IPS-18c (cell line): ENCODE measurements at regions not wholly inside any gene's neighbourhood (a gene's known extent, or its start where the extent isn't known, plus 50 kb on each side); places are given as distances from the start of the nearest gene placed in this dataset.

Source experiments
- H3K4me3 ChIP-seq: 2 replicates; pipeline ENCODE4 v1.7.0; 2013; ENCODE audit warnings: low read depth, mild to moderate bottlenecking, low read length, moderate library complexity; ENCODE audit not compliant: insufficient read depth
- H3K9me3 ChIP-seq: one replicate; pipeline ENCODE4 v1.6.1; 2013; ENCODE audit warnings: mild to moderate bottlenecking, low read length, moderate library complexity; ENCODE audit not compliant: control insufficient read depth, insufficient read depth

- Histone ChIP-seq H3K9me3 (no peaks in the 10 kb centered on the region), H3K4me3 (no peak overlapping the region)
Observed at GRCh38 chr4:163866728-163867315, 372.3 kb downstream of the TMA16 start.

GRCh38 chr4:163868445-163868844, 374.0 kb downstream of the TMA16 start:
- peaks cover 2% of the 10 kb centered on the region for H3K9me3 ChIP-seq
- H3K4me3 ChIP-seq = no peak overlapping the region

DNA sequence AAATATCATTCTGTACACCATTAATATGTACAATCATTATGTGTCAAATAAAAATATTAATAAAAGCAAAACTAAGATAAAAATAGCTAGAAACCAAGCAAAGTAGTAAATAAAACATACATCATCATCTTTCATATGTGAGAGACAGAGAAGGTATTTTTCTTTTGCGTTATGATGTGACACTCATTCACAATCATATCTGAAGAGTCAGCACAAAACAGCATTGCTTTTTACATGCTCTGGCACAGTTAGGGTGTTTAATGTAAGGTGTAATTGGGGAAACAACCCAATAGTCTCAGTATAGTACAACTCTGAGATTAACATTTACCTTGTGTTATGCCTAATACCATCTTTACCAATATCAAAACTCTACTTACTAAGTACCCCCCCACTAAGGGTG, 376.6 kb downstream of the TMA16 start:
- peaks cover 2% of the 10 kb centered on the region for H3K9me3 ChIP-seq
- H3K4me3 ChIP-seq = no peak overlapping the region

GRCh38 chr4:163875327-163875726, 380.8 kb downstream of the TMA16 start:
- H3K9me3 ChIP-seq = peaks cover 2% of the 10 kb centered on the region
- no peak overlapping the region for H3K4me3 ChIP-seq

DNA sequence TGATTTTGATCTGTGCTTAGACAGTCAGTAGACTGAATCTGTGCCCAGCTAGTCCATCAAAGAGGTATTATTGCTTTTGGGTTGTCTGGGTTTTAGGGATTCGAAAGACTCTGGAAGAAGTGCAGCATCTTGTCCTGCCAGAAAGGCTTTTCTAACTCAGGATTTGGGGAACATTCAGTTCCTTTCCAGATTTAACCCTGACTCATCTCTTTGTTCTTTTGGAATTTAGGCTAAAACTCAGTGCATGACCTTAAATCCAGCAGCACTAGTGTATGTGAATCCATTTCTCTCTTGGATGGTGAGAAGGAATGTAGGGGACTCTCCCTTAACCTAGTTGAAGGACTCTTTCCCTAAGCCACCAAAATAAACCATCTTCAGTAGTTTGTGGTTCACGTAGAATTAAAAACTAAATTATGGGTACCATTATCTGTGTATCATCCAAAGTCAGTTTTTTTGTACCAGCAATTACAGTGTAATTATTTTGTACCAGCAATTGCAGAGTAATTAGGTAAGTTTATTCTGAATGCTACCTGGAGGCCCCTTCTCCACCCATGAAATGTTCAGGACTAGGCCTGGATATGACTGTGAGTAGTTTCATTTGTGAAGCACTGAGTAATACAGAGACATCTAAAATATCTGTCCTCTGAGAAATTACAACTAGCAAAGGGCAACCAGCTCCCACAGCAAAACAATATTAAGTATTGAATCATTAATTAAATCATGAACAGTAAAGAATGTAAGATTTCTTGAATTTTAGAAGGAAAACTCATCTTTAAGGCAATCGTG, 384.0 kb downstream of the TMA16 start:
- H3K9me3 ChIP-seq = no peaks in the 10 kb centered on the region

GRCh38 chr4:163892417-163892816, 397.9 kb downstream of the TMA16 start:
- Histone ChIP-seq H3K9me3 (no peaks in the 10 kb centered on the region), H3K4me3 (no peak overlapping the region)

More for the DNA sequence above, 384.0 kb downstream of the TMA16 start:
- no peak overlapping the region for H3K4me3 ChIP-seq

DNA sequence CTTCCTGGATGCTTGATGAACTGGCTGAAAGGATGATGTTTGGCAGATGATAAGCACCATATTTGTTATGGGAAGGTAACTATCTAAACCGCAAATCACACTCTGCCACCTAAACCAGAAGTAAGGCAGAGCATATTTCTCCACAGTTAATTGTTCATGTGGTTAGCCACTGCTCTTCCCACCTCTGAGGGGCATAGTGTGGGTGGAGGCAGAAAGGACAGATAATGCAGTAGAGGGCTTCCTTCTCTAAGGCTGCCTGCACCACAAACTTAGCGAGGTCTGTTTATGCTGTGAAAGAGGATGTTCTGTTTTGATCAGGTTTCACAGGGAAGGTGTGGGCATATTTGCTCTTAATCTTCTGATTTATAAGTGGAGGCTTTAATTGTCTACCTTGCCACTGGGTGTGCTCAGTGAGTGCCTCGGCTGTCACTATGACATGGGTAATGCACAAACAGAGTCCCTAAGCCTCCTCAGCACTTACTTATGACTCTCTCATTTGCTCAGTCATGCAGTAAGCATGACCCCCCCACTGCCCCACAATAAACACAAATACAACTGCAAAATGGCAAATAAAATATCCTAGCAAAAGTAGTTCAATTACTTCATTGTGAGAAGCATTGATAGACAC, 401.0 kb downstream of the TMA16 start:
- Histone ChIP-seq H3K4me3 (no peak overlapping the region), H3K9me3 (no peaks in the 10 kb centered on the region)

DNA sequence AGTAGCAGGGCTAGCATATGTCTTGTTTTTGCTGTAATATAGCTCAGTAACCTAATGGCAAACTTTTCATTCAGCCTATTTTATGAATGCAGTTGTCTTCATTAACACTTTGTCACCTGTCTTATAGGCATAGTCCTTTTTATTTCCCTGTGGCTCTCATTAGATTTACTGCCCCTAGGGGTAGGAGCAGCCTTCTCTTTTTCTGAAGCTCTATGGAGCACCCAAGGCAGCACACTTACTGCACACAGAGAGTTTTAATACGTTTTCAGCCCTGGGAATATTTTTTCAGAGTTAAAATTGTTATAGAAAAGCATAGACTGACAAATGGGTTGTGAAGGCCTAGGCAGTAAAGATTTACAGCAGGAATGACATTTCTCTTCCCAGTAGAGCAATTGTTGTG, 406.8 kb downstream of the TMA16 start:
- Histone ChIP-seq H3K4me3 (no peak overlapping the region), H3K9me3 (no peaks in the 10 kb centered on the region)

DNA sequence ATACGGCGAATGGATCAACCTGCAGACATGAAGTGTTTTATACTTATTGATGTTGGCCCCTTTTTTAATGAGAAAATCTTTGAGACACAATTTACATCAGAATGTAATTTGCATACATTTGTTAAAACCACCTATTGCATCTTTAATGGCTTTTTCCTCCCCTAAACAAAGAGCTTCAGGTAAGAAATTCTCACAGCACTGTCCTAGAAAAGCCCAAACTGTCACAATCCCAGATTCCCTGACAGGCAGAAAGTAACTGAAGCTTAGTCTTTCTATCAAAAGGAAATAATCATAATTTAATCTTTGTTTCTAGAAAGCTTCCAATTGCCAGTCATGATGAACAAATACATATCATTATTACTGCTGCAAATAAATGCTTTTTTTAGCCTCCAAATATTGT, 407.9 kb downstream of the TMA16 start:
- no peaks in the 10 kb centered on the region for H3K9me3 ChIP-seq
- H3K4me3 ChIP-seq = no peak overlapping the region

DNA sequence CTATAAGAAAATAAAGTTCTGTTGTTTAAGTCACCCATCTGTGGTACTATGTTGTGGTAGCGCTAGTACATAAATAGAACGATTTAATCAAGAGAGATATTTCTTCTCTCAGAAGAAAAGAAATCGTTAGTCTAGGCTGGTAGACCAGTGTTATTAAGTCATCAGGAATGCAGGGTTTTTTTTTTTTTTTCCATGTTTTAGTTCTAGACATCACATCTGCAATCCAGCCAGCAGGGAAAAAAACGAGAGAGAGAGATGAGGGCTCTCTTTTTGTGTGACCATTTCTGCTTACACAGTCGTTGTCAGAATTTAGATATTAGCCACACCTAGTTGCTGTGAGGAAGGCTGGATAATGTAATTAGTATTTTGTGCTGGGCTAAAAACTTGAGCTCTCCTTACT, 417.4 kb downstream of the TMA16 start:
- H3K9me3 ChIP-seq = no peaks in the 10 kb centered on the region
- H3K4me3 ChIP-seq = no peak overlapping the region

DNA sequence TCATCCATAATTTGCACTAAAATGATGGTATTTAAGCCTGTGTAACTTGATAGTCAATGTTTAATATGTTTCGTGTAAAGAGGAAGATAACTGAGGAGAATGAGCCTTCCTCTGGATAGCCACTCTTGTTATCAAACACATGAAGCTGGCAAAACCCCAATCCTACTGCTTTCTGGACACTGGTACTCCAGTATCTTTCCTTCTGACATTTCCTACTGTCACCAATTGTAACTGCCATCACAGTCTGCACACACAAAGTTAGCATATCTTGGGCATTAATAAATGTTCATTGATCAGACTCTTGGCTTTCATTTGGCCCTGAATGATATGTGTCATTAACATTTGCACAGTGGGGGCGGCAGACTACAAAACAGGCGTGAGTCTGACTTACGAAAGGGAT, 419.1 kb downstream of the TMA16 start:
- no peaks in the 10 kb centered on the region for H3K9me3 ChIP-seq
- no peak overlapping the region for H3K4me3 ChIP-seq

DNA sequence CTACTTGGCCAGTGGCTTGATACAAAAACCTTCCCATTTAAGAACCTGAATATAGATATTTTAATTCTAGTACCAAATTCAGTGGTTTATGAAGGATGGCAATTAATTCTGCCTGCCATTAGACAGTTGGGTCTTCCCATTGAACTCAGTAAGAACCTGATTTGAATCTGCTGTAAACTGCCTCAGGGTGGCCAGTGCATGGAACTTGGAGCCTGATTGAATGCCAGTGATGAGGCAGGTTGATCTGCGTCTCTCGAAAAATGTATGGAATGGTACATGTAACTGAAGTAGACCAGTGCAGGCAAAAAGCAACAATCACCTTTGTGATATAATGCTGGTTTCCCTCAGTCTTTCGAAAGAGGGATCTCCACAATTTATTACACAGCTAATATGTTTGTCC, 421.4 kb downstream of the TMA16 start:
- H3K9me3 ChIP-seq = no peaks in the 10 kb centered on the region
- no peak overlapping the region for H3K4me3 ChIP-seq

DNA sequence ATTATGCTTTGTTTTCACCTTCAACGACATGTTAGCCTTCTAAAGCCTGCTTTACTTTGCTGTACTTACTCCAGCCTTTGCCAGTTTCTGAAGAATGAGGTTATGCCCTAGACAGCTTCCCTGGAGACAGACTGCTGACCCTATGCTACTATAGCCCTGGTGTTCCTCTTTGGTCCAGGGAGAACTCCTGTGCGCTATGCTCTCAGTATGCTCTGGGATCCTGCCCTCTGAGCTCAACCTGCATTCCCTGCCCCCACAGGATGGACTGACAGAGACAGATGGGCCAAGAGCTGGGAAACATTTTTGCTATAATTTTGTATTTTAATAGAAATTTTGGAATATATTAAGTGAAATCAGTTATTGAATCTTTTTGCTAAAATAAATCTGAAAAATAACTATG, 425.9 kb downstream of the TMA16 start:
- Histone ChIP-seq H3K4me3 (no peak overlapping the region), H3K9me3 (no peaks in the 10 kb centered on the region)

DNA sequence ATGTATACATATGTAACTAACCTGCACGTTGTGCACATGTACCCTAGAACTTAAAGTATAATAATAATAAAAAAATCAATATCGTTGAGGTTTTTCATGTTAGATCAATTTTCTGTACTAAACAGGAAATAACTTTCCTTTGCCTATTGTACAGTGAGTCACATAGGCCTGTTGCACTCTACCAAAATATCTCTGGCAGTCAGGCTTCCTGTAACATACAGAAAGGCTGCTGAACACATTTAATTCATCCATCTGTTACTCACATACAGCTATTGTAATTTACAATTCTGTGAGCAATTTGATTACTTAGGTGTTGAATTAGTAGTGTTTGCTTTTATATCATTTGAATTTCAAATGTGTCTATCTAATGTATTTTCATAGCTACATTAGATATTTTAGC, 427.8 kb downstream of the TMA16 start:
- Histone ChIP-seq H3K9me3 (no peaks in the 10 kb centered on the region), H3K4me3 (no peak overlapping the region)

DNA sequence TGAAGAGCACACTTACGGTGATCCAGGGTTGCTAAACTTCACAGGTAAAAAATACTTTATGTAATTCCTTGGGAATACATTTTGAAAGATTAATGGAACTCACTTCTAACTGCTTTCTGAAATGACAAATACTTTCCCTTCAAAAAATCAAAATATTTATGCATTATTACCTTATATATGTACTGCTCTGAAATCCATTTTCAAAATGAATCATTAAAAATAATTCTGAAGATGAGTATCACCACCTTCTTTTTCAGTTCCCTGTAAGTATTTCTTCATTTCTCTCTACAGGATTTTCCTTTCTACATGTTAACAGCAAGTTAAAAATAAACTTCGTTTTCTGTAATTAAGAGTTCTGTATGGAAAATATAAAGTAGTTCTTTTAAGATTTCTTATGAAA, 428.6 kb downstream of the TMA16 start:
- Histone ChIP-seq H3K9me3 (no peaks in the 10 kb centered on the region), H3K4me3 (no peak overlapping the region)

- H3K9me3 ChIP-seq = no peaks in the 10 kb centered on the region
- H3K4me3 ChIP-seq = no peak overlapping the region
Observed at GRCh38 chr4:163930086-163930485, 435.6 kb downstream of the TMA16 start.

- Histone ChIP-seq H3K4me3 (no peak overlapping the region), H3K9me3 (no peaks in the 10 kb centered on the region)
Observed at GRCh38 chr4:163932504-163932903, 438.0 kb downstream of the TMA16 start.

DNA sequence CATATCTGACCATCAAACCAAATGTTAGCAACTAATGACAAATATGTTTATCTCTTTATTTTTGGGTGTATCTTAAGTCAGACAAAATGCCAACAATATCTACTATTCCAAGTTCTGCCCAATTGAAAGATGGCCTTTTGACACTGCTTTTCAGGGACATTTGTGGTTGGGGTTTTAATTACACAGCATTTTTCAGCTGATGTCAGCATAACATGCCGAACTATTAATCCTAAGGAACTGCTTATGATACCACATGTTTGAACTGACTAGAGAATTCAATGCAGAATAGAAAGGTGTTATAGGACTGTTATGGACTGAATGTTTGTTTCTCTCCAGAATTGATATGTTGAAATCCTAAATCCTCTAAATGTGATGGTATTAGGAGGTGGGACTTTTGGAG, 445.1 kb downstream of the TMA16 start:
- no peak overlapping the region for H3K4me3 ChIP-seq
- no peaks in the 10 kb centered on the region for H3K9me3 ChIP-seq
